ENCODE measurements at regions not wholly inside any gene's neighbourhood (a gene's known extent, or its start where the extent isn't known, plus 50 kb on each side); places are given as distances from the start of the nearest gene placed in this dataset.

- DNase-seq (ENCODE audit: extremely low read depth, low read depth) = peak; percentile 77
- TF ChIP-seq CTCF (IDR thresholded peaks at IDR 0.05; ENCODE audit: low read depth, low read length, missing control alignments) = no peak
Observed at GRCh38 chr10:4354382-4354812, 471.6 kb upstream of the AKR1E2 start.

DNA sequence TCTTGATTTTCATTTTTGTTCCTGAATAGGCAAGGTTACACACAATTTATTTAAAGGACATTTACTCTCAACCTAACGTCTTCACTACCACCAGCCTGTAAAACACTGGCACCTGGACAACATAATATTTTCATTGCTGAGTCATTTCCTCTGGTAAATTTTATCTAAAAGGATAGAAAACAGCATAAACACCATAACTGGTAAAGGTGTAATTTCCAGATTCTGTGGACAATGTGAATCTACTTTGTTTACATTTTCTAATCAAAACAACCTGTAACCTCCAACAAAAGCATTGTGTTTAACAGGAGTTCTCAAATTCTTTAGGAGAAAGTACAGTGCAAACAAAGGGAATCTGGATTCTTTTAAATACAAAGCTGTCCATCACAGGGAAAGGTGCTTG lies 472.0 kb upstream of the AKR1E2 start:
- peak; percentile 86 for DNase-seq (ENCODE audit: extremely low read depth, low read depth)
- H3K4me3 ChIP-seq (replicated peaks; ENCODE audit: low read depth, low read length) = no peak overlapping the region
- TF ChIP-seq CTCF (IDR thresholded peaks at IDR 0.05; ENCODE audit: low read depth, low read length, missing control alignments) = no peak

More at GRCh38 chr10:4354382-4354812, 471.6 kb upstream of the AKR1E2 start:
- H3K4me3 ChIP-seq (replicated peaks; ENCODE audit: low read depth, low read length) = no peak overlapping the region

DNA sequence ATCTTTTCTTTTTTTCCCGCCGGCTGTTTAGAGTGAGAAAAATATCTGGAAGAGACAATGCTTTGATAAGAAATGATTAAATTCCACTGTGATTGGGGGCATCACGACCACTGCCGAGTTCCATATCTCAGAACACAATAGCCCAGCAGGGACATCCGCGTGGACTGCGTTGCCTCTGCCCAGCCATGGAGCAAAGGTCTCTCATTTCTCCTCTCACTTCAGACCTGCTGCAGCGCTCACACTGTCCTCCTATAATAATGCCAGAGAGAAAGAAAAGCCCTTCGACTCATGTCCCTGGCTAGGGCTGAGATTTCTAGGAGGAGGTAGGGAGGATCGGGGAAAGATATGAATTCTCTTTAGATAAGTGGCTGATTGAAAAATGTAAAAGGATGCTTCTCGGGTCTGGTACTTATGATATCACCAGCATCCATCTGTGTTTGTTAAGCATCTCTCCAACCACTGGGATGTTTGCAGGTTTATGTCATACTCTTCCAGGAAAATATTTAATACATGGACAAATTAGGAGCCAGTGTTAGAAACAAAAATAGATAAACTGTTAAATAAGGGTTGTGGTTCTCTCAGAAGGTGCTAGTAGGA lies 472.9 kb upstream of the AKR1E2 start:
- no peak overlapping the region for H3K4me3 ChIP-seq (replicated peaks; ENCODE audit: low read depth, low read length)
- TF ChIP-seq CTCF (IDR thresholded peaks at IDR 0.05; ENCODE audit: low read depth, low read length, missing control alignments) = no peak
- no peak for DNase-seq (ENCODE audit: extremely low read depth, low read depth)

DNA sequence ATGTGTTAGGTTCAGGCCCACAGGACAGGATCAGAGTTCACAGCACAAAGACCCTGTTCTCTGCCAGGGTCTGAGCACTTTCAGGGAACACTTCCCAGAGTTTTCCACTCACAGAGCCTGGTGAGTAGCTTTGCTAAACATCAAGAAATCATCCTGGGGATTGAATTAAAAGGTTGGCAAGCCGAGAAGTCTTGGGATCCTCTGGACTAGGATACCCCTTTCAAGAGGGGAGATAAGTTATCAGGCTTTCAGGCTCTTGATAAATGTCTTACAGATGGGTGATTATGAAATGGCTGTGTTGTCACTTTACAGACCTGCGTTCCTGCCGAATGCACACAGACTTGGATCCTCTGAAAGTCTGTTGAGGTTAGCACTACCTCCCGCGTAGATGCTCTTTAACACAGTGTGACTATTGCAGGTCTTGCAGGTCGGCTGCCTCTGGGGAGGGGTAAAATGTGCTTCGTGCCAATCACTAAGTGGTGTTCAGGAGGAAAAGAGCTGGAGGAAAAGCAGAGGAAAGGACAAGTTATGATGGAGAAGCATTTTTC lies 473.5 kb upstream of the AKR1E2 start:
- no peak overlapping the region for H3K4me3 ChIP-seq (replicated peaks; ENCODE audit: low read depth, low read length)
- no peak for TF ChIP-seq CTCF (IDR thresholded peaks at IDR 0.05; ENCODE audit: low read depth, low read length, missing control alignments)
- no peak for DNase-seq (ENCODE audit: extremely low read depth, low read depth)

GRCh38 chr10:4351723-4352413 lies 474.1 kb upstream of the AKR1E2 start:
- DNase-seq (ENCODE audit: extremely low read depth, low read depth) = no peak
- no peak for TF ChIP-seq CTCF (IDR thresholded peaks at IDR 0.05; ENCODE audit: low read depth, low read length, missing control alignments)
- H3K4me3 ChIP-seq (replicated peaks; ENCODE audit: low read depth, low read length) = no peak overlapping the region

DNA sequence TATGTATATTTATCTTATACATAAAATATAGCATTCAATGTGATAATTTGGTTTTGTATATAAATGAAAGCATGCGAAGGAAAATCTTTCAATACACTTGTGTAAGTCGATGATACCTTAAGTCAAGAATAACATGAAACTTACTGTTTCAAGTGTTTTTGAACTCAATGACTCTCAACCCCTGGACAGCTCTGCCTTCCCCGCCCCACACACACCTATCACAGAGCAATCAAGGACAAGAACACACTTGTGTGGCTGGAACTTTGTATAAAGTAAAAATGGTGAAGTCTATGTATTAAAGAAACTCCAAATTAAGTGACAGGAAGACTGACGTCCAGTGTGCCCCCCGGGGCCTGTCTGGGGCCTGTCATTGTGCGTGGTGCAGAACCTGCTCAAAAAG lies 478.6 kb upstream of the AKR1E2 start:
- TF ChIP-seq CTCF (IDR thresholded peaks at IDR 0.05; ENCODE audit: low read depth, low read length, missing control alignments) = no peak
- DNase-seq (ENCODE audit: extremely low read depth, low read depth) = no peak
- no peak overlapping the region for H3K4me3 ChIP-seq (replicated peaks; ENCODE audit: low read depth, low read length)
